ENCODE measurements at regions not wholly inside any gene's neighbourhood (a gene's known extent, or its start where the extent isn't known, plus 50 kb on each side); places are given as distances from the start of the nearest gene placed in this dataset.

DNA sequence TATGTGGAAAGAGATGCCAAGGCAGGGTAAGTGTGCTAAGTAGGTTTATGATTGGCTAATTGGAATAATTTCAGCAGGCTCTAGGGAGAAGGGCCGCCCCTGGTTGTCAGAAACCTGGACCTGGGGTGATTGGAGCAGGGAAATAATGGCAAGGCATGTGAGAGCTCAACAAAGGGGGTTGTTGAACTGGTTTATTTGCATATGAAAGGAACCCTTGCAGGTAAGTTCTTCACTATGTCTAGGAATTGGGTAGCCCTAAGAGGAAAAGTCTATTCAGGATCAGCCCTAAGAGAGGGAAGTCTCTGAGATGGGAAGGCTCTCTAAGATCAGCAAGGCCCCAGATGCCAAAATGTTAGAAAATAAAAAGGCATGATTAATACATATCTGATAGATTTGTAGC is 139.9 kb upstream of the PRNP start:
- no peak for TF ChIP-seq CTCF (IDR thresholded peaks at IDR 0.05; ENCODE audit: low read depth, low read length)
- no peak for TF ChIP-seq EZH2phosphoT487 (IDR thresholded peaks at IDR 0.05; ENCODE audit: low read depth)
